OCI-LY1 (cell line): ENCODE measurements at regions not wholly inside any gene's neighbourhood (a gene's known extent, or its start where the extent isn't known, plus 50 kb on each side); places are given as distances from the start of the nearest gene placed in this dataset.

ENCODE experiments used
- H2AFZ ChIP-seq: fragments of 200-600 bp; sonication (generic), shearing (Covaris generic); 2 replicates; pipeline ENCODE4 v1.6.0; 2014; ENCODE audit warnings: antibody characterized with exemption, mild to moderate bottlenecking, low read length
- H3F3A ChIP-seq: fragments of 200-600 bp; sonication (generic), shearing (Covaris generic); 2 replicates; pipeline ENCODE4 v1.6.0; 2014; ENCODE audit warnings: mild to moderate bottlenecking, antibody characterized with exemption, low read length, moderate library complexity; ENCODE audit not compliant: insufficient read depth
- H3K27ac ChIP-seq: fragments of 200-600 bp; sonication (generic); 2 replicates; pipeline ENCODE4 v1.5.1; 2014; ENCODE audit warnings: low read length, mixed run types, mild to moderate bottlenecking, low read depth; ENCODE audit not compliant: poor library complexity, severe bottlenecking
- H3K27me3 ChIP-seq: fragments of 200-600 bp; sonication (generic); 2 replicates; pipeline ENCODE4 v1.6.0; 2014; ENCODE audit warnings: antibody characterized with exemption, mild to moderate bottlenecking, low read length, moderate library complexity; ENCODE audit not compliant: insufficient read depth
- H3K36me3 ChIP-seq: fragments of 200-600 bp; sonication (generic); 2 replicates; pipeline ENCODE4 v1.6.1; 2014; ENCODE audit warnings: mild to moderate bottlenecking, antibody characterized with exemption, low read length, moderate library complexity, mixed read lengths; ENCODE audit not compliant: insufficient read depth
- H3K4me1 ChIP-seq: fragments of 200-600 bp; sonication (generic); 2 replicates; pipeline ENCODE4 v1.5.1; 2014; ENCODE audit warnings: mild to moderate bottlenecking, low read length, moderate library complexity; ENCODE audit not compliant: insufficient read depth, severe bottlenecking
- H3K4me2 ChIP-seq: fragments of 200-600 bp; sonication (generic), shearing (Covaris generic); 2 replicates; pipeline ENCODE4 v1.6.1; 2014; ENCODE audit warnings: low read length
- H3K4me3 ChIP-seq: fragments of 200-600 bp; sonication (generic); 2 replicates; pipeline ENCODE4 v1.5.1; 2014; ENCODE audit warnings: low read length, low read depth, mild to moderate bottlenecking, mixed read lengths; ENCODE audit not compliant: poor library complexity, severe bottlenecking
- H3K79me2 ChIP-seq: fragments of 200-600 bp; shearing (Covaris generic); 2 replicates; pipeline ENCODE4 v1.6.1; 2016; ENCODE audit warnings: mixed run types, low read length, mixed read lengths; ENCODE audit not compliant: insufficient read depth
- H3K9ac ChIP-seq: fragments of 200-600 bp; sonication (generic), shearing (Covaris generic); 2 replicates; pipeline ENCODE4 v1.6.1; 2014; ENCODE audit warnings: mild to moderate bottlenecking, low read length, mixed read lengths
- H3K9me2 ChIP-seq: fragments of 200-600 bp; sonication (generic), shearing (Covaris generic); 2 replicates; pipeline ENCODE4 v1.6.1; 2014; ENCODE audit warnings: low read depth, mild to moderate bottlenecking, low read length, mixed read lengths
- H3K9me3 ChIP-seq: fragments of 200-600 bp; shearing (Covaris generic); 2 replicates; pipeline ENCODE4 v1.6.1; 2014; ENCODE audit warnings: low read length, mixed read lengths
- H4K20me1 ChIP-seq: fragments of 200-600 bp; sonication (generic), shearing (Covaris generic); 2 replicates; pipeline ENCODE4 v1.6.0; 2016; ENCODE audit warnings: mild to moderate bottlenecking, low read length; ENCODE audit not compliant: insufficient read depth
- CTCF ChIP-seq: fragments of 200-600 bp; sonication (generic), shearing (Covaris generic); IDR thresholded peaks from 2 replicates; pipeline ENCODE4 v1.5.1; 2017; ENCODE audit warnings: mild to moderate bottlenecking, antibody characterized with exemption, low read length, moderate library complexity, mixed read lengths
- EZH2 ChIP-seq: fragments of 200-600 bp; sonication (generic), shearing (Covaris generic); IDR thresholded peaks from 2 replicates; pipeline ENCODE4 v1.8.0; 2017; ENCODE audit warnings: borderline replicate concordance, mixed run types, mild to moderate bottlenecking, antibody characterized with exemption, low read length, moderate library complexity, mixed read lengths

- TF ChIP-seq CTCF (no peak), EZH2 (no peak)
- Histone ChIP-seq H3F3A (no peaks in the 10 kb centered on the region), H3K27me3 (no peaks in the 10 kb centered on the region), H3K9me3 (no peaks in the 10 kb centered on the region), H3K79me2 (no peaks in the 10 kb centered on the region), H2AFZ (peak overlapping the region; percentile 57), H3K4me2 (no peak overlapping the region), H3K4me1 (peaks cover 6% of the 10 kb centered on the region), H3K36me3 (no peaks in the 10 kb centered on the region), H4K20me1 (no peaks in the 10 kb centered on the region), H3K9ac (no peak overlapping the region), H3K9me2 (no peaks in the 10 kb centered on the region), H3K27ac (no peak overlapping the region), H3K4me3 (no peak overlapping the region)
Measured at GRCh38 chr4:145348291-145348690, 133.4 kb upstream of the SMAD1 start.

- no peak overlapping the region for H3K4me3 ChIP-seq
- H3K9me3 ChIP-seq = no peaks in the 10 kb centered on the region
- peaks cover 12% of the 10 kb centered on the region for H3K4me1 ChIP-seq
- H2AFZ ChIP-seq = peak overlapping the region; percentile 57
- no peaks in the 10 kb centered on the region for H3F3A ChIP-seq
- no peaks in the 10 kb centered on the region for H3K9me2 ChIP-seq
- H3K9ac ChIP-seq = no peak overlapping the region
- no peaks in the 10 kb centered on the region for H3K27me3 ChIP-seq
- no peak overlapping the region for H3K4me2 ChIP-seq
- no peaks in the 10 kb centered on the region for H4K20me1 ChIP-seq
- no peak for TF ChIP-seq EZH2
- TF ChIP-seq CTCF = no peak
- no peak overlapping the region for H3K27ac ChIP-seq
- no peaks in the 10 kb centered on the region for H3K79me2 ChIP-seq
- no peaks in the 10 kb centered on the region for H3K36me3 ChIP-seq
Measured at GRCh38 chr4:145347684-145348083, 134.0 kb upstream of the SMAD1 start.

- Histone ChIP-seq H3K4me1 (peaks cover 12% of the 10 kb centered on the region), H4K20me1 (no peaks in the 10 kb centered on the region), H3K4me2 (no peak overlapping the region), H3K27me3 (no peaks in the 10 kb centered on the region), H3K9me3 (no peaks in the 10 kb centered on the region), H3F3A (no peaks in the 10 kb centered on the region), H3K27ac (no peak overlapping the region), H3K9me2 (no peaks in the 10 kb centered on the region), H3K36me3 (no peaks in the 10 kb centered on the region), H3K9ac (no peak overlapping the region), H3K79me2 (no peaks in the 10 kb centered on the region), H3K4me3 (no peak overlapping the region), H2AFZ (no peak overlapping the region)
- TF ChIP-seq CTCF (no peak), EZH2 (no peak)
Measured at GRCh38 chr4:145346081-145346480, 135.6 kb upstream of the SMAD1 start.
